GM20000 (cell line): ENCODE measurements at regions not wholly inside any gene's neighbourhood (a gene's known extent, or its start where the extent isn't known, plus 50 kb on each side); places are given as distances from the start of the nearest gene placed in this dataset.

Experiments
- DNase-seq: peaks from one replicate; pipeline ENCODE4 v3.0.0; 2012; ENCODE audit warnings: low spot score
- TF ChIP-seq, protein P1 (sequence below): IDR thresholded peaks from 2 replicates; pipeline ENCODE4 v1.5.1; 2012; ENCODE audit warnings: mild to moderate bottlenecking, control low read depth; ENCODE audit errors: extremely low read depth, missing control alignments

DNA sequence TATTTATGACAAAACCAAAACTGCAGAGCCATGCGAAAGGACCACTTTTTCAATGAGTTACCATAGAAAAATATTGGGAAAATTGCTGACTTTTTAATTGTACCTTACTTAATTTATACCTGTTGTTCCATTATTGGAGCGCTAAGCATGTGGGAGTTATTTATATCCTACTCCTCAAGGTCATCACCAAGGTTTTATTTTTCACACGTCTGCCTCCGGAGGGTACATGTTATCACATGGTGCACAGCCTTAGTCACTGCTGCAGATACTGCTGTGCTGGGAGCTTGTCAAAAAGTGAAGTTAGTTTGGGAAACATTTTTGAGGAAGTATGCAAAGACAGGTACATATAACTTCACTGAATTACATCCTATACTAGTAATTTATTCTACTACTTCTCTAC lies 1444.3 kb downstream of the AACS start:
- TF ChIP-seq, protein P1, sequence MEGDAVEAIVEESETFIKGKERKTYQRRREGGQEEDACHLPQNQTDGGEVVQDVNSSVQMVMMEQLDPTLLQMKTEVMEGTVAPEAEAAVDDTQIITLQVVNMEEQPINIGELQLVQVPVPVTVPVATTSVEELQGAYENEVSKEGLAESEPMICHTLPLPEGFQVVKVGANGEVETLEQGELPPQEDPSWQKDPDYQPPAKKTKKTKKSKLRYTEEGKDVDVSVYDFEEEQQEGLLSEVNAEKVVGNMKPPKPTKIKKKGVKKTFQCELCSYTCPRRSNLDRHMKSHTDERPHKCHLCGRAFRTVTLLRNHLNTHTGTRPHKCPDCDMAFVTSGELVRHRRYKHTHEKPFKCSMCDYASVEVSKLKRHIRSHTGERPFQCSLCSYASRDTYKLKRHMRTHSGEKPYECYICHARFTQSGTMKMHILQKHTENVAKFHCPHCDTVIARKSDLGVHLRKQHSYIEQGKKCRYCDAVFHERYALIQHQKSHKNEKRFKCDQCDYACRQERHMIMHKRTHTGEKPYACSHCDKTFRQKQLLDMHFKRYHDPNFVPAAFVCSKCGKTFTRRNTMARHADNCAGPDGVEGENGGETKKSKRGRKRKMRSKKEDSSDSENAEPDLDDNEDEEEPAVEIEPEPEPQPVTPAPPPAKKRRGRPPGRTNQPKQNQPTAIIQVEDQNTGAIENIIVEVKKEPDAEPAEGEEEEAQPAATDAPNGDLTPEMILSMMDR: no peak

DNA sequence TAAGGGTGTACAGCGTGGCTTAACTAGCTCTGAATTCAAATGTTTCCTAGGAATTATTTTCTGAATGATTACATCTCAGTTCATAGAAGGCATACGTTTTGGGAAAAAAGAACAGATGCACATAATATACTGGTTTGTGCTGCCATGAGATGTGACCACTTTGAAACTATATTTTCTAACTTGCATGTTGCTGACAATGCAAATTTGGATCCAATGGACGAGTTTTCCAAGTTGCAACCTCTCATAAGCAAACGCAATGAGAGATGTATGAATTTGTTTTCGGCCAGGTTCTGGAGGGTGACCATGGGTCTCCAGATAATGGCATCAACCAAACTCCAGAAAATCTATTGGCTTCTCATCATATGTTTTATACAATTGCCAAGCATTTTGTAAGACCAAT lies 1445.4 kb downstream of the AACS start:
- TF ChIP-seq, protein P1: no peak
- DNase-seq: no peak

More for the DNA sequence above, 1444.3 kb downstream of the AACS start:
- DNase-seq: no peak

DNA sequence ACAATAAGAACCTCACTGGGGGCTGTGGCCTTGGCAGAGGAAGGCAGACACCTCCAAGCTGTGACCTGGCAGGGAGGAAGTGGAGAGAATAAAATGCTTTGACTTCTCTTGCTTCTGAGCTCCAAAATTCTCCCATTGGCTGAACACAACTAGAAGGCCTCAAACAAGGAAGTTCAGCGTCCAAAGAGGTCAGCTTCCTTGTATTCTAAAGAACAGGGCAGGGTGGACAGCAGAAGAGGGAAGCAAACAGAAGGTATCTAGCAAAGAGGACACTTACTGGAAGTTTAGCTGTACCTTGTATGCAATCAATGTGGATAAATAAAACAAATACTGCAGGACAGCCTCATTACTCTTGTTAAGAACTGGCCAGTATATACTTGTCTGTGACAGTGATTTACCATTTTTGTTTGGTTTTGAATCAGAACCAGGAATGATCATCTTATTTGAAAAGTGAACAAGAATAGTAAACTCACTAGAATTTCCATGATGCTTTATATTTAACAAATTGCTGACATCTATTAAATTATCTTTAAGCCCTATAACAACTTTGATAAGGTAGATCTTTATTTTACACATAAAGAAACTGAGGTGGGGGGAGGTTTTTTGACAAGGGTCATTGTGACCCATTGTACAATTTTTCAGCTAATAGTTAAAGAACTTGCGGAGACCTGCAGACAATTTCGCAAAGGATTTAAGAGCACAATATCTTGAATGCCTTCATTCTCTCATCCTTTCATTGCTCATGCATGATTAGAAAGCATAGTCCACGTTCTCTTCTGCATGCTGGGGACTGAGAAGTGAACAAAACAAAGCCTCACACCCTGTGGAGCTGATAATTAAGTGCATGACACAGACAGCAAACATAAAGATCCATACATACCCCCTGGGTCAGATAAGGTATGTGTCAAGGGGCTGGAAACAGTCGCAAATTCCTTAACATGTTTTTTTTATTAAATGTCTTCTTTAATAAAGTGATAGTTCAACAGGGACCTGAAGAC lies 1448.0 kb downstream of the AACS start:
- DNase-seq: no peak
- TF ChIP-seq, protein P1: no peak

DNA sequence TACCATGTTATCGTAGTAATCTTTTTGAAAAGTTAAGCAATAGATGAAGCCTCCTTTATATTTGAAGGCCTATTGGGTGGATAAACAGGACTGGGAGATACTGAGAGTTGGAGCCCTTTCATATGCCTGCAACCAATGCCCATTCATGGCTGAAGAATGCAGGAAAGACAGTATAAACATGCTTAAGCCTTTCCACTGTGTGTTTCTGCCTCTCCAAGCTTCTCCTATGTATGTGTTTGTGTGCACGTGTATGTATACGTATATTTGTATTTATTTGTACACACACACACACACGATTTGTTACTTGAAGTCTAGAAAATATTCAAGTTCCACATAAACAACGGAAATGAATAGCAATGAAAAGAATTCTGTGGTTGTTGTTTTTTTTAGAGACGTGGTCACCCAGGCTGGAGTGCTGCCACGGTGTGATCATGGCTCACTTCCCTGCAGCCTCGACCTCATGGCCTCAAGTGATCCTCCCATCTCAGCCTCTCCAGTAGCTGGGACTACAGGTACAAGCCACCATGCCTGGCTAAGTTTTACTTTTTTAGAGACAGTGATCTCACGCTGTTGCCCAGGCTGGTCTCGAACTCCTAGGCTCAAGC lies 1453.5 kb downstream of the AACS start:
- DNase-seq: no peak

DNA sequence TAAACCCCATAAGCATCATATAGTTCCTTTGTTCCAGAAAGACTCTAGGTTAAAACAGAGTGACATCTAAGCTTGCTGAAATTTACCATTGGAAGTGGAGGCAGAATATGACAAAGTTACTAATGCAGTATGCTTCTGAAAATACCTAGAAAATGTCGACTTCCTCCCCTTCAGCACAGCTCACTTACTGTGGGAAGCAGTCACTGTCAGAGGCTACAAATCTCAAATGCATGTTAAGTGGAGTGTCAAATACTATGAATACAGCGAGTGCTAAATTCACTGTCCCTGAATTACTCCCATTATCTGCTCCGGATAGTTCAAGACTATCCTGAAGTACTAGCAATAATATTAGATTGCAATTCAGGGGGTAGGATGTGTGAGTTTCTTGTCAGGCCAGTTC lies 1454.6 kb downstream of the AACS start:
- TF ChIP-seq, protein P1: no peak
- no peak for DNase-seq

More for the DNA sequence above, 1453.5 kb downstream of the AACS start:
- TF ChIP-seq, protein P1: no peak

DNA sequence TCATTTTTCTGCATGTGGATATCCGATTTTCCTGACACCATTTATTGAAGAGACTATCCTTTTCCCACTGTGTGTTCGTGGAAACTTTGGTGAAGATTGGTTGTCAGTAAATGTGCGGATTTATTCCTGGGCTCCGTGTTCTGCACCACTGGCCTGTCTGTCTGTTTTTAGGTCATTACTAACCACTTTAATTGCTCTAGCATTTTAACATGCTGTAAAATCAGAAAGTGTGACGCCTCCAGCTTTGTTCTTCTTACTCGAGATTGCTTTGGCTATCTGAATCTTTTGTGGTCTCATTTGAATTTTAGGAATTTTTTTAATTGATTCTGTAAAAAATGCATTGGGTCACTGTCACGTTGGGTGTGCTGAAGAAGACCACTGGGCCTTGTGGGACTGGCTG lies 1458.7 kb downstream of the AACS start:
- TF ChIP-seq, protein P1: no peak

DNA sequence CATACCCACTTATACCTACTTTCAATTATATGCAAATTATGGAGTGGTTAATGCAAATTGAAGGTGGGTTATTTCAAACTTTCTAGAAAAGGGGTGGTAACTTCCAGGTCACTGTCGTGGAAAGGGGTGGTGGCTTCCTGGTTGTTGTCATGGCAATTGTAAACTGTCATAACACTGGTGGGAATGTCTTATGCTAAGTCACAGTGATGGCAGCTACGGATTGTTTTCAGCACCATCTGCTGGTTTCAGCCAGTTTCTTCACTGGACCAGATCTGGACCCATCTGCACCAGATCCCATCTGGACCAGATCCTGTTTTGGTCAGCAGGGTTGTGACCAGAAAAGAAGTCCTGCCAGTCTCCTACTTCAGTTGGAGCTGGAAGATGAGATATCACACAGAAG lies 1469.3 kb downstream of the AACS start:
- TF ChIP-seq, protein P1: no peak
- no peak for DNase-seq

More for the DNA sequence above, 1458.7 kb downstream of the AACS start:
- DNase-seq: no peak
